ENCODE measurements at regions not wholly inside any gene's neighbourhood (a gene's known extent, or its start where the extent isn't known, plus 50 kb on each side); places are given as distances from the start of the nearest gene placed in this dataset.

- Histone ChIP-seq H4K20me1 (ENCODE audit: control insufficient read depth, insufficient read depth, insufficient read length) (no peaks in the 10 kb centered on the region), H2AK5ac (ENCODE audit: insufficient read length, low read length) (no peak overlapping the region), H2BK5ac (ENCODE audit: insufficient read length, low read length) (no peak overlapping the region), H2BK120ac (ENCODE audit: low read depth, low read length, poor library complexity, severe bottlenecking) (no peak overlapping the region), H3K9me3 (ENCODE audit: control insufficient read depth, low read depth, low read length) (no peaks in the 10 kb centered on the region), H3K18ac (ENCODE audit: insufficient read length, low read depth, low read length) (no peak overlapping the region), H3K4ac (ENCODE audit: low read depth, low read length) (no peak overlapping the region), H3K23me2 (ENCODE audit: insufficient read length, low read depth, low read length, poor library complexity, severe bottlenecking) (no peaks in the 10 kb centered on the region), H3K9ac (ENCODE audit: extremely low read depth, insufficient read length, low read length) (no peak overlapping the region), H4K8ac (replicated peaks; ENCODE audit: insufficient read length, low read depth, low read length) (no peak overlapping the region), H2BK15ac (ENCODE audit: low read depth, low read length) (no peak overlapping the region), H3K79me2 (ENCODE audit: insufficient read depth, low read length) (no peaks in the 10 kb centered on the region), H3K79me1 (ENCODE audit: insufficient read depth, low read depth, low read length, poor library complexity, severe bottlenecking) (no peaks in the 10 kb centered on the region), H3K23ac (ENCODE audit: insufficient read length, low read depth, low read length) (no peak overlapping the region), H3K27ac (ENCODE audit: insufficient read length, low read depth, low read length) (no peak overlapping the region), H3K4me2 (ENCODE audit: insufficient read depth, insufficient read length, low read length) (no peak overlapping the region), H4K91ac (ENCODE audit: insufficient read length, low read depth, low read length) (no peak overlapping the region), H3K27me3 (ENCODE audit: insufficient read depth, low read length) (no peaks in the 10 kb centered on the region), H2BK12ac (ENCODE audit: insufficient read length, low read depth, low read length) (no peak overlapping the region), H3K56ac (ENCODE audit: insufficient read length, low read depth, low read length) (no peak overlapping the region), H2AFZ (ENCODE audit: low read length) (no peak overlapping the region), H2BK20ac (ENCODE audit: low read depth, low read length, poor library complexity, severe bottlenecking) (no peak overlapping the region), H3T11ph (ENCODE audit: low read length) (no peak overlapping the region), H3K4me1 (ENCODE audit: insufficient read depth, low read length) (no peaks in the 10 kb centered on the region), H3K14ac (ENCODE audit: insufficient read depth, low read length) (no peak overlapping the region), H4K5ac (ENCODE audit: insufficient read length, low read depth, low read length) (no peak overlapping the region)
- Mint-ChIP-seq H3K4me3 (no peak overlapping the region), H3K9me3 (no peaks in the 10 kb centered on the region; a peak in 1 of 5 replicates), H3K36me3 (ENCODE audit: insufficient read depth in 1 of 3, low read depth in 3 of 3) (no peaks in the 10 kb centered on the region), H3K27me3 (ENCODE audit: low read depth) (no peaks in the 10 kb centered on the region), H3K4me1 (no peaks in the 10 kb centered on the region), H3K27ac (no peak overlapping the region)
- TF ChIP-seq CTCF (conservative IDR thresholded peaks at IDR 0.05) = no peak
- no CpG with 5 or more reads among the region's 4 CpGs for WGBS (ENCODE audit: extremely low coverage, insufficient read length, low lambda C conversion rate)
- no peak for DNase-seq
Observed at GRCh38 chr3:162842549-162843216, 1346.1 kb downstream of the OTOL1 start.

Measured in H9 (cell line).